Caco-2 (cell line): ENCODE measurements at regions not wholly inside any gene's neighbourhood (a gene's known extent, or its start where the extent isn't known, plus 50 kb on each side); places are given as distances from the start of the nearest gene placed in this dataset.

Experiments
- BruUV-seq: library from RNA; stranded (reverse); fragments of 400-500 nt; replicated peaks from 2 replicates; lab custom pipeline; 2021; lab: Mats Ljungman, UMichigan
- CTCF ChIA-PET: fragments of 300-600 bp; sonication (Branson Sonifier 250); formaldehyde crosslinking; loops from one replicate; lab custom pipeline; 2022; ENCODE audit warnings: antibody characterized with exemption; lab: Charles Lee
- POLR2A ChIA-PET: fragments of 300-600 bp; sonication (Branson Sonifier 250); formaldehyde crosslinking; loops from one replicate; lab custom pipeline; 2022; ENCODE audit warnings: antibody characterized with exemption; lab: Charles Lee
- DNase-seq, 2 experiments: peaks; one replicate each; pipeline versions ENCODE4 v3.0.0 to v3.0.0-alpha.2; 2020 to 2022
- H3K27me3 ChIP-seq: replicated peaks from 2 replicates; pipeline ENCODE4 v1.6.0; 2011; ENCODE audit warnings: low read length; ENCODE audit not compliant: control insufficient read depth, insufficient read depth
- H3K36me3 ChIP-seq: 2 replicates; pipeline ENCODE4 v1.5.1; 2011; ENCODE audit warnings: low read length; ENCODE audit not compliant: control insufficient read depth, insufficient read depth
- H3K4me1 ChIP-seq: fragments of 250-450 bp; sonication (Bioruptor Pico); 2 replicates; pipeline ENCODE4 v1.5.1; 2020; ENCODE audit warnings: mild to moderate bottlenecking
- H3K4me3 ChIP-seq: 2 replicates; pipeline ENCODE4 v1.5.1; 2011; ENCODE audit warnings: low read depth, mild to moderate bottlenecking, control low read depth, low read length
- H3K9me3 ChIP-seq: fragments of 250-450 bp; sonication (Bioruptor Pico); 2 replicates; pipeline ENCODE4 v1.5.1; 2020; ENCODE audit warnings: mild to moderate bottlenecking, moderate library complexity
- H3K27ac Mint-ChIP-seq: one replicate; pipeline ENCODE4 v1.8.0; 2022; ENCODE audit warnings: mixed read lengths; ENCODE audit not compliant: unreplicated experiment
- H3K27me3 Mint-ChIP-seq: one replicate; pipeline ENCODE4 v1.8.0; 2022; ENCODE audit warnings: mixed read lengths; ENCODE audit not compliant: insufficient read depth, unreplicated experiment
- H3K36me3 Mint-ChIP-seq: one replicate; pipeline ENCODE4 v1.8.0; 2022; ENCODE audit warnings: mild to moderate bottlenecking, mixed read lengths; ENCODE audit not compliant: insufficient read depth, unreplicated experiment
- H3K4me1 Mint-ChIP-seq: one replicate; pipeline ENCODE4 v1.8.0; 2022; ENCODE audit warnings: low read depth, mixed read lengths; ENCODE audit not compliant: unreplicated experiment
- H3K4me3 Mint-ChIP-seq: one replicate; pipeline ENCODE4 v1.8.0; 2022; ENCODE audit warnings: mild to moderate bottlenecking, moderate library complexity, mixed read lengths; ENCODE audit not compliant: unreplicated experiment
- H3K9me3 Mint-ChIP-seq: one replicate; pipeline ENCODE4 v1.8.0; 2022; ENCODE audit warnings: mixed read lengths; ENCODE audit not compliant: unreplicated experiment
- CTCF ChIP-seq, 2 experiments: fragments of 200-600 bp in 1 of 2; IDR thresholded peaks; 1 replicate in 1 of 2; 2 replicates in 1 of 2; pipeline versions ENCODE4 v1.5.1 to v1.8.0; 2011 to 2022; ENCODE audit warnings: antibody characterized with exemption in 1 of 2, control low read depth in 1 of 2, inconsistent platforms in 1 of 2, low read depth in 1 of 2, low read length in 1 of 2, mild to moderate bottlenecking in 1 of 2, moderate library complexity in 1 of 2; ENCODE audit not compliant: insufficient read depth in 1 of 2, severe bottlenecking in 1 of 2, unreplicated experiment in 1 of 2
- intact Hi-C: fragments of 100-400 bp; cut with micrococcal nuclease; formaldehyde crosslinking; loops from one replicate; pipeline ENCODE4 v1.10.0; 2022; ENCODE audit not compliant: unreplicated experiment

GRCh38 chr6:23320471-23321015 is 751.2 kb downstream of the HDGFL1 start:
- H3K4me1 Mint-ChIP-seq, result no peaks in the 10 kb centered on the region
- no peak for DNase-seq
- H3K27ac Mint-ChIP-seq, result no peak overlapping the region
- Histone ChIP-seq H3K9me3 (no peaks in the 10 kb centered on the region), H3K4me1 (no peaks in the 10 kb centered on the region), H3K27me3 (no peaks in the 10 kb centered on the region), H3K36me3 (no peaks in the 10 kb centered on the region), H3K4me3 (no peak overlapping the region)
- no peak for TF ChIP-seq CTCF (IDR thresholded peaks at IDR 0.05; ENCODE audit: insufficient read depth in 1 of 2, low read depth in 1 of 2, low read length in 1 of 2, severe bottlenecking in 1 of 2, unreplicated experiment in 1 of 2)
- CTCF ChIA-PET, result no interaction called here
- no peak overlapping the region for H3K4me3 Mint-ChIP-seq
- no peaks in the 10 kb centered on the region for H3K27me3 Mint-ChIP-seq
- BruUV-seq, result no TSS peak
- POLR2A ChIA-PET, result interaction anchor here (0.6 kb wide), 1 partner anchor 8 kb away, joined by 4 read pairs; no protein-coding TSS in a partner anchor
- intact Hi-C loops, result no loop called here
- no peaks in the 10 kb centered on the region for H3K36me3 Mint-ChIP-seq
- H3K9me3 Mint-ChIP-seq, result peaks cover 9% of the 10 kb centered on the region

GRCh38 chr6:23323897-23324296 is 754.5 kb downstream of the HDGFL1 start:
- no peak for TF ChIP-seq CTCF (IDR thresholded peaks at IDR 0.05; ENCODE audit: insufficient read depth in 1 of 2, low read depth in 1 of 2, low read length in 1 of 2, severe bottlenecking in 1 of 2, unreplicated experiment in 1 of 2)
- no TSS peak for BruUV-seq
- POLR2A ChIA-PET, result no interaction called here

GRCh38 chr6:23325065-23325464 is 755.7 kb downstream of the HDGFL1 start:
- no peak for DNase-seq
- BruUV-seq, result no TSS peak
- no peak for TF ChIP-seq CTCF (IDR thresholded peaks at IDR 0.05; ENCODE audit: insufficient read depth in 1 of 2, low read depth in 1 of 2, low read length in 1 of 2, severe bottlenecking in 1 of 2, unreplicated experiment in 1 of 2)
- no peaks in the 10 kb centered on the region for H3K27me3 ChIP-seq
- intact Hi-C loops, result no loop called here
- CTCF ChIA-PET, result no interaction called here
- H3K4me1 ChIP-seq, result no peaks in the 10 kb centered on the region
- H3K4me1 Mint-ChIP-seq, result no peaks in the 10 kb centered on the region
- H3K27ac Mint-ChIP-seq, result no peak overlapping the region
- no peaks in the 10 kb centered on the region for H3K9me3 ChIP-seq
- H3K4me3 ChIP-seq, result no peak overlapping the region
- no peaks in the 10 kb centered on the region for H3K36me3 ChIP-seq
- no peaks in the 10 kb centered on the region for H3K27me3 Mint-ChIP-seq
- H3K9me3 Mint-ChIP-seq, result peaks cover 9% of the 10 kb centered on the region
- no peaks in the 10 kb centered on the region for H3K36me3 Mint-ChIP-seq
- H3K4me3 Mint-ChIP-seq, result no peak overlapping the region
- POLR2A ChIA-PET, result no interaction called here

More at GRCh38 chr6:23323897-23324296, 754.5 kb downstream of the HDGFL1 start:
- intact Hi-C loops, result no loop called here
- no peak for DNase-seq
- H3K27me3 ChIP-seq, result no peaks in the 10 kb centered on the region
- H3K27ac Mint-ChIP-seq, result no peak overlapping the region
- no peaks in the 10 kb centered on the region for H3K36me3 Mint-ChIP-seq
- CTCF ChIA-PET, result no interaction called here
- peaks cover 9% of the 10 kb centered on the region for H3K9me3 Mint-ChIP-seq
- no peaks in the 10 kb centered on the region for H3K4me1 ChIP-seq
- H3K4me3 Mint-ChIP-seq, result no peak overlapping the region
- no peaks in the 10 kb centered on the region for H3K4me1 Mint-ChIP-seq
- no peaks in the 10 kb centered on the region for H3K27me3 Mint-ChIP-seq
- H3K4me3 ChIP-seq, result no peak overlapping the region
- no peaks in the 10 kb centered on the region for H3K36me3 ChIP-seq
- no peaks in the 10 kb centered on the region for H3K9me3 ChIP-seq
